PFSK-1 (cell line): ENCODE measurements at regions not wholly inside any gene's neighbourhood (a gene's known extent, or its start where the extent isn't known, plus 50 kb on each side); places are given as distances from the start of the nearest gene placed in this dataset.

ENCODE experiments used
- FOXP2 ChIP-seq: optimal IDR thresholded peaks from 2 replicates; pipeline ENCODE3; 2011; ENCODE audit warnings: borderline replicate concordance, control low read depth, inconsistent platforms; ENCODE audit not compliant: insufficient read depth; ENCODE audit errors: extremely low read length, extremely low read depth
- POLR2AphosphoS5 ChIP-seq: IDR thresholded peaks from 2 replicates; pipeline ENCODE4 v1.6.1; 2012; ENCODE audit warnings: low read depth, mild to moderate bottlenecking, control low read depth, low read length, moderate library complexity
- REST ChIP-seq, 2 experiments: IDR thresholded peaks; 2 replicates each; pipeline versions ENCODE4 v1.6.1 to v1.8.0; 2011 to 2012; ENCODE audit warnings: low read depth in 2 of 2, low read length in 2 of 2, control low read depth in 1 of 2, inconsistent platforms in 1 of 2, mild to moderate bottlenecking in 1 of 2, moderate library complexity in 1 of 2; ENCODE audit not compliant: insufficient read depth in 1 of 2
- SIN3A ChIP-seq: IDR thresholded peaks from 2 replicates; pipeline ENCODE4 v1.6.1; 2012; ENCODE audit warnings: mild to moderate bottlenecking, low read length, moderate library complexity, borderline replicate concordance; ENCODE audit not compliant: insufficient read depth
- TAF1 ChIP-seq: IDR thresholded peaks from 2 replicates; pipeline ENCODE4 v1.6.1; 2012; ENCODE audit warnings: low read length, control low read depth, borderline replicate concordance; ENCODE audit not compliant: insufficient read depth

- TF ChIP-seq TAF1 = no peak
- TF ChIP-seq REST (IDR thresholded peaks at IDR 0.05; ENCODE audit: insufficient read depth in 1 of 2, low read depth in 2 of 2, low read length in 2 of 2) = no peak
- TF ChIP-seq FOXP2 = no peak
- no peak for TF ChIP-seq POLR2AphosphoS5
- TF ChIP-seq SIN3A = no peak
Measured at GRCh38 chr2:129192117-129192516, 787.3 kb upstream of the RAB6C start.

- TF ChIP-seq POLR2AphosphoS5 = no peak
- TF ChIP-seq TAF1 = no peak
- TF ChIP-seq SIN3A = no peak
- no peak for TF ChIP-seq FOXP2
- TF ChIP-seq REST (IDR thresholded peaks at IDR 0.05; ENCODE audit: insufficient read depth in 1 of 2, low read depth in 2 of 2, low read length in 2 of 2) = no peak
Measured at GRCh38 chr2:129192841-129193253, 786.6 kb upstream of the RAB6C start.

GRCh38 chr2:129193961-129194360 lies 785.5 kb upstream of the RAB6C start:
- TF ChIP-seq FOXP2 = no peak
- TF ChIP-seq TAF1 = no peak
- TF ChIP-seq REST (IDR thresholded peaks at IDR 0.05; ENCODE audit: insufficient read depth in 1 of 2, low read depth in 2 of 2, low read length in 2 of 2) = no peak
- no peak for TF ChIP-seq POLR2AphosphoS5
- TF ChIP-seq SIN3A = no peak

GRCh38 chr2:129199501-129199900 lies 780.0 kb upstream of the RAB6C start:
- no peak for TF ChIP-seq TAF1

- TF ChIP-seq POLR2AphosphoS5 (no peak), FOXP2 (no peak), REST (IDR thresholded peaks at IDR 0.05; ENCODE audit: insufficient read depth in 1 of 2, low read depth in 2 of 2, low read length in 2 of 2) (no peak), TAF1 (no peak)
Measured at GRCh38 chr2:129201696-129202095, 777.8 kb upstream of the RAB6C start.

GRCh38 chr2:129203331-129203730 lies 776.1 kb upstream of the RAB6C start:
- TF ChIP-seq TAF1 (no peak), REST (IDR thresholded peaks at IDR 0.05; ENCODE audit: insufficient read depth in 1 of 2, low read depth in 2 of 2, low read length in 2 of 2) (no peak)
